ENCODE measurements at regions not wholly inside any gene's neighbourhood (a gene's known extent, or its start where the extent isn't known, plus 50 kb on each side); places are given as distances from the start of the nearest gene placed in this dataset.

GRCh38 chr4:120163895-120164294, 97.2 kb upstream of the MAD2L1 start:
- TF ChIP-seq POLR2A (IDR thresholded peaks at IDR 0.05; ENCODE audit: low read depth, low read length) (no peak), POLR2AphosphoS5 (IDR thresholded peaks at IDR 0.05; ENCODE audit: low read depth, low read length) (no peak), TAF1 (IDR thresholded peaks at IDR 0.05; ENCODE audit: borderline replicate concordance, low read depth, low read length) (no peak)
- FAIRE-seq: no peak
- no peak for DNase-seq (ENCODE audit: insufficient read length)

GRCh38 chr4:120158841-120159463, 92.3 kb upstream of the MAD2L1 start:
- no peak for TF ChIP-seq TAF1 (IDR thresholded peaks at IDR 0.05; ENCODE audit: borderline replicate concordance, low read depth, low read length)
- no peak for TF ChIP-seq POLR2A (IDR thresholded peaks at IDR 0.05; ENCODE audit: low read depth, low read length)
- no peak for TF ChIP-seq POLR2AphosphoS5 (IDR thresholded peaks at IDR 0.05; ENCODE audit: low read depth, low read length)
- no peak for FAIRE-seq

GRCh38 chr4:120158046-120158445, 91.4 kb upstream of the MAD2L1 start:
- TF ChIP-seq POLR2A (IDR thresholded peaks at IDR 0.05; ENCODE audit: low read depth, low read length) (no peak), POLR2AphosphoS5 (IDR thresholded peaks at IDR 0.05; ENCODE audit: low read depth, low read length) (no peak), TAF1 (IDR thresholded peaks at IDR 0.05; ENCODE audit: borderline replicate concordance, low read depth, low read length) (no peak)
- FAIRE-seq (no peak), DNase-seq (ENCODE audit: insufficient read length) (no peak)

More at GRCh38 chr4:120158841-120159463, 92.3 kb upstream of the MAD2L1 start:
- no peak for DNase-seq (ENCODE audit: insufficient read length)

GRCh38 chr4:120156120-120156718, 89.6 kb upstream of the MAD2L1 start:
- TF ChIP-seq TAF1 (IDR thresholded peaks at IDR 0.05; ENCODE audit: borderline replicate concordance, low read depth, low read length) (no peak), POLR2AphosphoS5 (IDR thresholded peaks at IDR 0.05; ENCODE audit: low read depth, low read length) (no peak), POLR2A (IDR thresholded peaks at IDR 0.05; ENCODE audit: low read depth, low read length) (no peak)
- peak; percentile 73 for FAIRE-seq
- DNase-seq (ENCODE audit: insufficient read length): no peak

- TF ChIP-seq POLR2AphosphoS5 (IDR thresholded peaks at IDR 0.05; ENCODE audit: low read depth, low read length) (no peak), TAF1 (IDR thresholded peaks at IDR 0.05; ENCODE audit: borderline replicate concordance, low read depth, low read length) (no peak), POLR2A (IDR thresholded peaks at IDR 0.05; ENCODE audit: low read depth, low read length) (no peak)
- FAIRE-seq (no peak), DNase-seq (ENCODE audit: insufficient read length) (no peak)
These were observed 88.6 kb upstream of the MAD2L1 start for GRCh38 chr4:120155287-120155686.

- FAIRE-seq (no peak), DNase-seq (ENCODE audit: insufficient read length) (no peak)
- TF ChIP-seq TAF1 (IDR thresholded peaks at IDR 0.05; ENCODE audit: borderline replicate concordance, low read depth, low read length) (no peak), POLR2AphosphoS5 (IDR thresholded peaks at IDR 0.05; ENCODE audit: low read depth, low read length) (no peak), POLR2A (IDR thresholded peaks at IDR 0.05; ENCODE audit: low read depth, low read length) (no peak)
These were observed 78.0 kb upstream of the MAD2L1 start for GRCh38 chr4:120144634-120145033.

GRCh38 chr4:120144041-120144440, 77.4 kb upstream of the MAD2L1 start:
- DNase-seq (ENCODE audit: insufficient read length) (no peak), FAIRE-seq (peak; percentile 27)
- TF ChIP-seq POLR2AphosphoS5 (IDR thresholded peaks at IDR 0.05; ENCODE audit: low read depth, low read length) (no peak), POLR2A (IDR thresholded peaks at IDR 0.05; ENCODE audit: low read depth, low read length) (no peak), TAF1 (IDR thresholded peaks at IDR 0.05; ENCODE audit: borderline replicate concordance, low read depth, low read length) (no peak)

- no peak for FAIRE-seq
- TF ChIP-seq POLR2AphosphoS5 (IDR thresholded peaks at IDR 0.05; ENCODE audit: low read depth, low read length) (no peak), POLR2A (IDR thresholded peaks at IDR 0.05; ENCODE audit: low read depth, low read length) (no peak), TAF1 (IDR thresholded peaks at IDR 0.05; ENCODE audit: borderline replicate concordance, low read depth, low read length) (no peak)
- no peak for DNase-seq (ENCODE audit: insufficient read length)
These were observed 72.7 kb upstream of the MAD2L1 start for GRCh38 chr4:120139392-120139791.

GRCh38 chr4:120132935-120133334, 66.3 kb upstream of the MAD2L1 start:
- DNase-seq (ENCODE audit: insufficient read length) (no peak), FAIRE-seq (no peak)
- TF ChIP-seq POLR2AphosphoS5 (IDR thresholded peaks at IDR 0.05; ENCODE audit: low read depth, low read length): no peak
- TF ChIP-seq POLR2A (IDR thresholded peaks at IDR 0.05; ENCODE audit: low read depth, low read length): no peak
- no peak for TF ChIP-seq TAF1 (IDR thresholded peaks at IDR 0.05; ENCODE audit: borderline replicate concordance, low read depth, low read length)

- no peak for DNase-seq (ENCODE audit: insufficient read length)
- TF ChIP-seq POLR2AphosphoS5 (IDR thresholded peaks at IDR 0.05; ENCODE audit: low read depth, low read length): no peak
- FAIRE-seq: no peak
These were observed 64.1 kb upstream of the MAD2L1 start for GRCh38 chr4:120130786-120131185.

Data from GM12892 (cell line).